ENCODE measurements at regions not wholly inside any gene's neighbourhood (a gene's known extent, or its start where the extent isn't known, plus 50 kb on each side); places are given as distances from the start of the nearest gene placed in this dataset.

GRCh38 chr15:69529961-69530633 is 77.5 kb downstream of the RPLP1 start:
- TF ChIP-seq CTCF (IDR thresholded peaks at IDR 0.05; ENCODE audit: borderline replicate concordance, insufficient read depth, low read depth, low read length), result no peak
- no peak overlapping the region for H3K4me3 ChIP-seq (ENCODE audit: low read depth, low read length)

- TF ChIP-seq CTCF (IDR thresholded peaks at IDR 0.05; ENCODE audit: borderline replicate concordance, insufficient read depth, low read depth, low read length), result no peak
Observed at GRCh38 chr15:69530991-69531664, 78.5 kb downstream of the RPLP1 start.

GRCh38 chr15:69531665-69532027 is 79.0 kb downstream of the RPLP1 start:
- H3K4me3 ChIP-seq (ENCODE audit: low read depth, low read length), result no peak overlapping the region
- TF ChIP-seq CTCF (IDR thresholded peaks at IDR 0.05; ENCODE audit: borderline replicate concordance, insufficient read depth, low read depth, low read length), result no peak

More at GRCh38 chr15:69530991-69531664, 78.5 kb downstream of the RPLP1 start:
- H3K4me3 ChIP-seq (ENCODE audit: low read depth, low read length), result no peak overlapping the region

GRCh38 chr15:69532066-69532465 is 79.4 kb downstream of the RPLP1 start:
- no peak overlapping the region for H3K4me3 ChIP-seq (ENCODE audit: low read depth, low read length)
- no peak for TF ChIP-seq CTCF (IDR thresholded peaks at IDR 0.05; ENCODE audit: borderline replicate concordance, insufficient read depth, low read depth, low read length)

GRCh38 chr15:69532856-69533255 is 80.2 kb downstream of the RPLP1 start:
- H3K4me3 ChIP-seq (ENCODE audit: low read depth, low read length), result no peak overlapping the region

GRCh38 chr15:69533522-69533921 is 80.9 kb downstream of the RPLP1 start:
- no peak for TF ChIP-seq CTCF (IDR thresholded peaks at IDR 0.05; ENCODE audit: borderline replicate concordance, insufficient read depth, low read depth, low read length)
- H3K4me3 ChIP-seq (ENCODE audit: low read depth, low read length), result no peak overlapping the region

More at GRCh38 chr15:69532856-69533255, 80.2 kb downstream of the RPLP1 start:
- TF ChIP-seq CTCF (IDR thresholded peaks at IDR 0.05; ENCODE audit: borderline replicate concordance, insufficient read depth, low read depth, low read length), result no peak

- TF ChIP-seq CTCF (IDR thresholded peaks at IDR 0.05; ENCODE audit: borderline replicate concordance, insufficient read depth, low read depth, low read length), result no peak
- no peak overlapping the region for H3K4me3 ChIP-seq (ENCODE audit: low read depth, low read length)
Observed at GRCh38 chr15:69535101-69535638, 82.6 kb downstream of the RPLP1 start.
